ENCODE measurements at regions not wholly inside any gene's neighbourhood (a gene's known extent, or its start where the extent isn't known, plus 50 kb on each side); places are given as distances from the start of the nearest gene placed in this dataset.

- Histone ChIP-seq H3K4me1 (ENCODE audit: control insufficient read depth, insufficient read depth, low read length) (no peaks in the 10 kb centered on the region), H3K36me3 (ENCODE audit: control insufficient read depth in 2 of 2, insufficient read depth in 1 of 2, low read length in 2 of 2) (no peaks in the 10 kb centered on the region), H3K9me3 (ENCODE audit: control insufficient read depth, insufficient read depth, low read depth, low read length) (no peaks in the 10 kb centered on the region), H3K4me3 (ENCODE audit: low read depth, low read length) (no peak overlapping the region), H3K27ac (ENCODE audit: extremely low read depth, low read depth, low read length) (no peak overlapping the region)
- ChIA-PET CTCF (interaction anchor here (0.6 kb wide), 1 partner anchor 804 kb away, joined by 3 read pairs; no protein-coding TSS in a partner anchor), POLR2A (no interaction called here)
- TF ChIP-seq IKZF3 (tag by site-specific recombination; IDR thresholded peaks at IDR 0.05) (no peak), ZNF10 (tag by site-specific recombination; IDR thresholded peaks at IDR 0.05) (no peak), ELK4 (IDR thresholded peaks at IDR 0.05; ENCODE audit: borderline replicate concordance, low read depth, low read length) (no peak), SP2 (tag by site-specific recombination; IDR thresholded peaks at IDR 0.05) (no peak), YY2 (tag by site-specific recombination; IDR thresholded peaks at IDR 0.05) (no peak)
These were observed 1116.2 kb downstream of the DIAPH3 start for GRCh38 chr13:59047546-59047945.

- Histone ChIP-seq H3K4me3 (ENCODE audit: low read depth, low read length) (no peak overlapping the region), H3K27ac (ENCODE audit: extremely low read depth, low read depth, low read length) (no peak overlapping the region), H3K36me3 (ENCODE audit: control insufficient read depth in 2 of 2, insufficient read depth in 1 of 2, low read length in 2 of 2) (no peaks in the 10 kb centered on the region), H3K9me3 (ENCODE audit: control insufficient read depth, insufficient read depth, low read depth, low read length) (no peaks in the 10 kb centered on the region), H3K4me1 (ENCODE audit: control insufficient read depth, insufficient read depth, low read length) (no peaks in the 10 kb centered on the region)
- CTCF ChIA-PET: no interaction called here
- POLR2A ChIA-PET: no interaction called here
- no peak for TF ChIP-seq ZNF677 (tag by site-specific recombination; IDR thresholded peaks at IDR 0.05)
- no peak for TF ChIP-seq BCL11B (tag by site-specific recombination; IDR thresholded peaks at IDR 0.05; ENCODE audit: low read depth)
- no peak for TF ChIP-seq PRDM4 (tag by site-specific recombination; IDR thresholded peaks at IDR 0.05)
- no peak for TF ChIP-seq ZNF324 (tag by site-specific recombination; IDR thresholded peaks at IDR 0.05)
- TF ChIP-seq ZNF174 (tag by site-specific recombination; IDR thresholded peaks at IDR 0.05): no peak
- no peak for TF ChIP-seq ZNF404 (tag by site-specific recombination; IDR thresholded peaks at IDR 0.05)
- no peak for TF ChIP-seq ZNF214 (tag by site-specific recombination; IDR thresholded peaks at IDR 0.05; ENCODE audit: borderline replicate concordance)
- TF ChIP-seq PRDM2 (tag by site-specific recombination; IDR thresholded peaks at IDR 0.05; ENCODE audit: borderline replicate concordance): no peak
- no peak for TF ChIP-seq ZNF426 (tag by site-specific recombination; IDR thresholded peaks at IDR 0.05)
- no peak for TF ChIP-seq ZNF670 (tag by site-specific recombination; IDR thresholded peaks at IDR 0.05; ENCODE audit: low read depth)
- no peak for TF ChIP-seq ZNF521 (tag by site-specific recombination; IDR thresholded peaks at IDR 0.05)
- TF ChIP-seq ZNF585B (tag by site-specific recombination; IDR thresholded peaks at IDR 0.05): no peak
- no peak for TF ChIP-seq MZF1 (tag by site-specific recombination; IDR thresholded peaks at IDR 0.05; ENCODE audit: borderline replicate concordance)
- no peak for TF ChIP-seq SETDB1 (IDR thresholded peaks at IDR 0.05; ENCODE audit: insufficient read length, low read length)
- TF ChIP-seq PRDM1 (tag by site-specific recombination; IDR thresholded peaks at IDR 0.05): no peak
- TF ChIP-seq ZNF311 (tag by site-specific recombination; IDR thresholded peaks at IDR 0.05; ENCODE audit: borderline replicate concordance): no peak
- TF ChIP-seq GLIS2 (tag by site-specific recombination; IDR thresholded peaks at IDR 0.05): no peak
- no peak for TF ChIP-seq ZNF658 (tag by site-specific recombination; IDR thresholded peaks at IDR 0.05)
These were observed 1102.1 kb downstream of the DIAPH3 start for GRCh38 chr13:59061621-59062020.

Measured in HEK293 (cell line).